ENCODE measurements at regions not wholly inside any gene's neighbourhood (a gene's known extent, or its start where the extent isn't known, plus 50 kb on each side); places are given as distances from the start of the nearest gene placed in this dataset.
"Not testable (repeated sequence)": the region's sequence is repeated elsewhere in the genome, so short reads cannot be mapped to it uniquely, and the experiment has no call there.

GRCh38 chr21:9695759-9696158 lies 825.6 kb upstream of the TPTE start:
- DNase-seq (ENCODE audit: low spot score), result not testable (repeated sequence)

- DNase-seq (ENCODE audit: low spot score), result not testable (repeated sequence)
These were observed 823.6 kb upstream of the TPTE start for GRCh38 chr21:9697751-9698150.

DNA sequence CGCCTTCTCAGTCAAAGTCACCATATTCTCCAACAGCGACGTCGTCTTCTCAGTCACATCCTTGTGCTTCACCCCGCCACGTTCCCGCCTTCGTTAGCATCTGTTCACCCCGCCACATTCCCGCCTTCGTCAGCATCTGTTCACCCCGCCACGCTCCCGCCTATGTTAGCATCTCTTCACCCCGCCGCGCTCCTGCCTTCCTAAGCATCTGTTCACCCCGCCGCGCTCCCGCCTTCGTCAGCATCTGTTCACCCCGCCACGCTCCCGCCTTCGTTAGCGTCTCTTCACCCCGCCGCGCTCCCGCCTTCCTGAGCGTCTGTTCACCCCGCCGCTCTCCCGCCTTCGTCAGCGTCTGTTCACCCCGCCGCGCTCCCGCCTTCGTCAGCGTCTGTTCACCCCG lies 816.4 kb upstream of the TPTE start:
- DNase-seq (ENCODE audit: low spot score), result not testable (repeated sequence)

- DNase-seq (ENCODE audit: low spot score), result not testable (repeated sequence)
These were observed 815.9 kb upstream of the TPTE start for GRCh38 chr21:9705455-9705854.

GRCh38 chr21:9724542-9724941 lies 796.8 kb upstream of the TPTE start:
- not testable (repeated sequence) for DNase-seq (ENCODE audit: low spot score)

GRCh38 chr21:9727187-9727586 lies 794.2 kb upstream of the TPTE start:
- DNase-seq (ENCODE audit: low spot score), result not testable (repeated sequence)

- DNase-seq (ENCODE audit: low spot score), result not testable (repeated sequence)
These were observed 793.0 kb upstream of the TPTE start for GRCh38 chr21:9728219-9728992.

DNA sequence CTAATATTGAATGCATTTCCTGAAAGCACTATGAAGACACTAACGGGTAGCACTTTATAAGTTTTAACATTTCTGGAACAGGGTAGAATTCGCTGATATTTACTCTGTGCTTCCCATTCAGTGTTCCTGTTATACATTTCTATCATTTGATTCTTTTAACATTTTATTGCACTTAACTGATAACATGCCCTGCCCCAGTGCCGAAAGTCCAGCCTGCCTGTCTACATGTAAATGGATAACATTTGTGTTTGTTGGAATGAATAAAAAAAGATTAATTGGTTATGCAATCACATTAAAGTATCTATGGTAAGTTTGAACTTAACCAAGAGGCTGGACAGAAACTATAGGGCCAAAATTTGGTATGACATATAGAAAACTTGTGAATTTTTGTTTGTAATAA lies 790.5 kb upstream of the TPTE start:
- DNase-seq (ENCODE audit: low spot score), result no peak

- not testable (repeated sequence) for DNase-seq (ENCODE audit: low spot score)
These were observed 790.1 kb upstream of the TPTE start for GRCh38 chr21:9731317-9731716.

GRCh38 chr21:9732605-9733004 lies 788.8 kb upstream of the TPTE start:
- not testable (repeated sequence) for DNase-seq (ENCODE audit: low spot score)

DNA sequence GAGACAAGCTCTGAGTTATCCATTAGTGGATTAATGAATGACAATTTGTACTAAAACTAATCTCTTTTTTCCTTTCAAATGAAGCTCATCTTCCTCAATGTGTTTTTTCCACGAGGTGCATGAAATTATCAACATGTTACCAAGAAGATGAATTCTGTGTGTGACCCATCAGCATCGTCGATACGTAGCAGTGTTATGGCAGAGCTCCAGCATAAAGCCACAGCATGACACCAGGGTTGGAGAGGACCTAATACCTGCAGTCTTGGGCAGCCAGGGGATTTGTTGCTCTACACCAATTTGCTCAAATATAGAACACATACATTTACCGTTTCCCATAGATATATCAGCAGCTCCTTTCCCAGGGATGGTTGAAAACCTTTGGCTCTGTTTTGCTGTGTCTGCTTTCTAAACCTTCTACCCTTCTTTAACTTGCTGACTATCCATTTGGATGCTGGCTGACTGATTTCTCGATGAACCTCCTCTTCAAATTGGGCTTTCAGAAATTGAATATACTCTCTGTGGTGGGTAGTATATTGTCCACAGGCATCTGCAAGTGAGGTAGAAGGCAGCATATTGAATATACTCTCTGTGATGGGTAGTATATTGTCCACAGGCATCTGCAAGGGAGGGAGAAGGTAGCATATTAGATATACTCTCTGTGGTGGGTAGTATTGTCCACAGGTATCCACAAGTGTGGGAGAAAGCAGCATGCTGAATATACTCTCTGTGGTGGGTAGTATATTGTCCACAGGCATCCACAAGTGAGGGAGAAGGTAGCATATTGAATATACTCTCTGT lies 787.4 kb upstream of the TPTE start:
- DNase-seq (ENCODE audit: low spot score), result not testable (repeated sequence)

GRCh38 chr21:9735421-9735961 lies 785.9 kb upstream of the TPTE start:
- no peak for DNase-seq (ENCODE audit: low spot score)

DNA sequence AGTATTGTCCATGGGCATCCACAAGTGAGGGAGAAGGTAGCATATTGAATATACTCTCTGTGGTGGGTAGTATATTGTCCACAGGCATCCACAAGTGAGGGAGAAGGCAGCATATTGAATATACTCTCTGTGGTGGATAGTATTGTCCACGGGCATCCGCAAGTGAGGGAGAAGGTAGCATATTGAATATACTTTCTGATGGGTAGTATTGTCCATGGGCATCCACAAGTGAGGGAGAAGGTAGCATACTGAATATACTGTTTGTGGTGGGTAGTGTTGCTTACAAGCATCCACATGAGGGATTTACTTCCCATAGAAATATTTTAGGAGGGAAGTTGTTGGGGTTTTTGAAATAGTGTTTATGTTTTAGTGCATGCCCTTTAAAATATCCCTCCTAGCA lies 784.1 kb upstream of the TPTE start:
- not testable (repeated sequence) for DNase-seq (ENCODE audit: low spot score)

GRCh38 chr21:9737871-9738515 lies 783.4 kb upstream of the TPTE start:
- DNase-seq (ENCODE audit: low spot score), result not testable (repeated sequence)

DNA sequence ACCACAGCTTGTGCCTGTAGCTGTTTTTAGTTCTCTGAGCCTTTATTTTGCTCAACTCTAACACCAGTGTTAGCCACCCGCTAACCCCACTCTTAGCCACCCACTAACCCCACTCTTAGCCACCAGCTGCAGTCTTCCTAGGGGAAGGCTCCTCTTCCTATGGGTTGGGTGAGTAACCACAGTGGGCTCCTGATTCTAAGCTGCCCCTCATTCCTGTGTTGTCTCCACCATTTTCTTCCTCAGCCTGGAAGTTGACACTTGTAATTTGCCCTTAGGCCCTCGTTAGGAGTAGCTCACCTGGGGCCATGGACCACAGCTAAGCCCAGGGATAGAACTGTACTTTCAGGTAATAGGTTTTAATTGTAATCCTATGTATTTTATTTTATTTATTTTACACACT lies 782.9 kb upstream of the TPTE start:
- no peak for DNase-seq (ENCODE audit: low spot score)

- DNase-seq (ENCODE audit: low spot score), result no peak
These were observed 782.1 kb upstream of the TPTE start for GRCh38 chr21:9739240-9739639.

GRCh38 chr21:9740177-9740941 lies 781.0 kb upstream of the TPTE start:
- not testable (repeated sequence) for DNase-seq (ENCODE audit: low spot score)

DNA sequence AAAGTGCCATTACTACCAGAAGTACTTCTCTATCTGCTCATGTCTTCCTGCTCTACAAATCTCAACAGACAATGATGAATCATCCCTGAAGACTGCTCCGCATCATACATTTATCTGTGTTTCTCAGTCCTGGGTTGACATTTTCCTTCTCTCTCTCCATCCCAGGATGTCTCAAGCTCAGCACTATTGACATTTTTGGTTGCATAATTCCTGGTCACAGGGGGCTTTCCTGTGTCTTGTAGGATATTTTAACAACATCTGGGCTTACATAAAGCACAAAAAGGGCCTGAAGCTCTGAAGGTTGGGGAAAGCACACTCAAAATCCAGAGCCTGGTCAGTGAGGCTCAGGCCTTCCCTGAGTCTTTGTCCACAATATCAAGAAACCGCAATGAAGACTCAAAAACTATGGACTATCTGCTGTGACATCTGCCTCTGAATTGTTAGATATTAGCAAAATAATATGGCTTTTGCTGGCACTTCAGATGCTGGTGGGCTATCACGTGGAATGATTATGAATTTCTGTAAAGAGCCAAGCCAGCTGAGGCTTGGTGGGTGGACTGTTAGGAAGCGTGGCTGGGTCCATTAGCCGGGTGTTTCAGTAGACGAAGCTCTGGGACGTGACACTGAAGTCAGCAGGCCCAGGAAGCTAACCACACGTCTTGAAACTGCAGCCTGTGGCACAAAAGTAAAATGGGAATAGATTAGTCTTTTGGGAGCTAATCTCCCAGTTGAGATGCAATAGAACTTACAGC lies 780.2 kb upstream of the TPTE start:
- not testable (repeated sequence) for DNase-seq (ENCODE audit: low spot score)

GRCh38 chr21:9743566-9743965 lies 777.8 kb upstream of the TPTE start:
- not testable (repeated sequence) for DNase-seq (ENCODE audit: low spot score)

DNA sequence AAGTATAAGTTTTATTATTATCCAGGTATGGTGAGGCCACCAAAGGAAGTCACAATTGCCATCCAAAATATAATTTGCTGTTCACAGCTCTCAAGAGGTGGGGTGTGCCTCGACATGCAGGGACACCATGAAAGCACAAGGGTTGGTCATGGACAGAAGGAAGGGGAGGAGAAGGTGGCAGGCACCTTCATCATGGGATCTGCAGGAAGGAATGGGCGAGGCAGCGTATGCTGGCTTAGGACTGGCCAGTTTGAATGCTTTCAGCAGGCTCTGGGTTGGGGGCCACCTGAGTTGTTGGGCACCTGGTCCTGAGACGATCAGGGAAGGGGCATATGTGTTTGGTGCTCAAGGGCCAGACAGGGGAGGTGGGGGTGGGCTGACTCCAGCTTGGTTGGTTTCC lies 777.2 kb upstream of the TPTE start:
- not testable (repeated sequence) for DNase-seq (ENCODE audit: low spot score)

DNA sequence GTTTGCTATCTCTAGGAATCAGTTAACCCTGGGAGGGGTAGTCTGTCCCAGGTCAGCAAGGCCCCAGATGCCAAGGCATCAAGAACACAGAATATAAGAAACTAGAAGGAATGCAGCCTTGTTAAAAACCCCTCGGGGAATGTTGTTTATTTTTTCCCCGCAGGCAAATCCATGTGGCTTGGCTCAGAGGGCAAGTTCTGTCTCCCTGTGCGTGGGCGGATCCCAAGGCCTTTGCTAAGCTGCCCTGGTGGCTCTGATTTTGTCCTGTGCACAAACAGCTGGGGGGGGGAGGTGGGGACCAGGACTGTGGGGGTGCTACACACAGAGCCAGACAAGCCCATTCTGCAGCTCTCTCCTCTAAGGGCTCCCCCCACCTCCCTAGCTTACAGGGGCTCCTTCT lies 776.8 kb upstream of the TPTE start:
- not testable (repeated sequence) for DNase-seq (ENCODE audit: low spot score)
